ENCODE measurements at regions not wholly inside any gene's neighbourhood (a gene's known extent, or its start where the extent isn't known, plus 50 kb on each side); places are given as distances from the start of the nearest gene placed in this dataset.
A peak's percentile ranks its signal among the peaks of the same experiment; 100 is the strongest.

GRCh38 chr10:9825491-9826018, 1192.1 kb upstream of the CELF2 start:
- H3K9me3 ChIP-seq, result no peaks in the 10 kb centered on the region
- H3K4me3 ChIP-seq, result no peak overlapping the region
- no peaks in the 10 kb centered on the region for H3K4me1 ChIP-seq
- no peak for ATAC-seq
- intact Hi-C loops (cut with DNase I), result no loop called here
- H3K27me3 ChIP-seq (ENCODE audit: low read depth), result no peaks in the 10 kb centered on the region
- DNase-seq, result no peak
- TF ChIP-seq CTCF (IDR thresholded peaks at IDR 0.05), result no peak
- no peaks in the 10 kb centered on the region for H3K36me3 ChIP-seq
- H3K27ac ChIP-seq, result no peak overlapping the region

GRCh38 chr10:9828110-9828509, 1189.6 kb upstream of the CELF2 start:
- Histone ChIP-seq H3K27me3 (ENCODE audit: low read depth) (no peaks in the 10 kb centered on the region), H3K36me3 (no peaks in the 10 kb centered on the region), H3K9me3 (no peaks in the 10 kb centered on the region), H3K27ac (no peak overlapping the region), H3K4me1 (no peaks in the 10 kb centered on the region), H3K4me3 (no peak overlapping the region)
- DNase-seq (no peak), ATAC-seq (no peak)
- intact Hi-C loops (cut with DNase I), result no loop called here
- no peak for TF ChIP-seq CTCF (IDR thresholded peaks at IDR 0.05)

- H3K4me3 ChIP-seq, result no peak overlapping the region
- H3K36me3 ChIP-seq, result no peaks in the 10 kb centered on the region
- no peaks in the 10 kb centered on the region for H3K27me3 ChIP-seq (ENCODE audit: low read depth)
- intact Hi-C loops (cut with DNase I), result no loop called here
- no peaks in the 10 kb centered on the region for H3K9me3 ChIP-seq
- DNase-seq, result no peak
- no peak for TF ChIP-seq CTCF (IDR thresholded peaks at IDR 0.05)
- H3K27ac ChIP-seq, result no peak overlapping the region
- H3K4me1 ChIP-seq, result no peaks in the 10 kb centered on the region
- ATAC-seq, result peak; percentile 52 to 73
These were observed 1183.7 kb upstream of the CELF2 start for GRCh38 chr10:9833942-9834341.

- no peak overlapping the region for H3K27ac ChIP-seq
- H3K9me3 ChIP-seq, result no peaks in the 10 kb centered on the region
- no peak overlapping the region for H3K4me3 ChIP-seq
- no peak for DNase-seq
- intact Hi-C loops (cut with DNase I), result no loop called here
- H3K27me3 ChIP-seq (ENCODE audit: low read depth), result no peaks in the 10 kb centered on the region
- no peaks in the 10 kb centered on the region for H3K4me1 ChIP-seq
- no peaks in the 10 kb centered on the region for H3K36me3 ChIP-seq
- TF ChIP-seq CTCF (IDR thresholded peaks at IDR 0.05), result no peak
- ATAC-seq, result no peak
These were observed 1183.2 kb upstream of the CELF2 start for GRCh38 chr10:9834434-9834833.

- Histone ChIP-seq H3K27me3 (ENCODE audit: low read depth) (no peaks in the 10 kb centered on the region), H3K27ac (no peak overlapping the region), H3K36me3 (no peaks in the 10 kb centered on the region), H3K9me3 (no peaks in the 10 kb centered on the region), H3K4me3 (no peak overlapping the region), H3K4me1 (no peaks in the 10 kb centered on the region)
- DNase-seq (no peak), ATAC-seq (no peak)
- intact Hi-C loops (cut with DNase I), result no loop called here
- no peak for TF ChIP-seq CTCF (IDR thresholded peaks at IDR 0.05)
These were observed 1172.6 kb upstream of the CELF2 start for GRCh38 chr10:9845075-9845474.

GRCh38 chr10:9848278-9848677, 1169.4 kb upstream of the CELF2 start:
- no peaks in the 10 kb centered on the region for H3K36me3 ChIP-seq
- no peak overlapping the region for H3K27ac ChIP-seq
- H3K9me3 ChIP-seq, result peaks cover 20% of the 10 kb centered on the region
- H3K4me1 ChIP-seq, result no peaks in the 10 kb centered on the region
- ATAC-seq (no peak), DNase-seq (no peak)
- intact Hi-C loops (cut with DNase I), result no loop called here
- TF ChIP-seq CTCF (IDR thresholded peaks at IDR 0.05), result no peak
- H3K27me3 ChIP-seq (ENCODE audit: low read depth), result no peaks in the 10 kb centered on the region
- H3K4me3 ChIP-seq, result no peak overlapping the region
